WTC11 (cell line): ENCODE measurements at regions not wholly inside any gene's neighbourhood (a gene's known extent, or its start where the extent isn't known, plus 50 kb on each side); places are given as distances from the start of the nearest gene placed in this dataset.

Source experiments
- ATAC-seq: fragments of 200-7000 bp; cut with Tn5 transposase; 2 replicates; pipeline ENCODE4 v1.10.0; 2021; ENCODE audit warnings: mild to moderate bottlenecking, moderate library complexity
- CTCF ChIA-PET: fragments of 300-600 bp; sonication (Branson Sonifier 250); formaldehyde crosslinking; loops from one replicate; lab custom pipeline; 2021; ENCODE audit warnings: antibody characterized with exemption; lab: Charles Lee
- POLR2A ChIA-PET: fragments of 350-600 bp; sonication (Branson Sonifier 250); formaldehyde crosslinking; loops from one replicate; lab custom pipeline; 2021; ENCODE audit warnings: antibody characterized with exemption; lab: Charles Lee
- DNase-seq: peaks from one replicate; pipeline ENCODE4 v3.0.0; 2021; ENCODE audit warnings: low spot score
- H3K27ac Mint-ChIP-seq: 2 replicates; pipeline ENCODE4 v1.8.0; 2021; ENCODE audit warnings: mixed read lengths
- H3K27me3 Mint-ChIP-seq: 2 replicates; pipeline ENCODE4 v1.8.0; 2021; ENCODE audit warnings: low read depth, mild to moderate bottlenecking, moderate library complexity, mixed read lengths
- H3K36me3 Mint-ChIP-seq: 2 replicates; pipeline ENCODE4 v1.8.0; 2021; ENCODE audit warnings: mixed read lengths
- H3K4me1 Mint-ChIP-seq: 2 replicates; pipeline ENCODE4 v1.8.0; 2022; ENCODE audit warnings: mixed read lengths
- H3K4me3 Mint-ChIP-seq: 2 replicates; pipeline ENCODE4 v1.8.0; 2021; ENCODE audit warnings: mild to moderate bottlenecking, moderate library complexity, mixed read lengths
- H3K9me3 Mint-ChIP-seq: 2 replicates; pipeline ENCODE4 v1.8.0; 2021; ENCODE audit warnings: mixed read lengths
- ATF1 ChIP-seq: sonication (generic); formaldehyde crosslinking; IDR thresholded peaks from 2 replicates; pipeline ENCODE4 v1.8.1; 2023; ENCODE audit warnings: mild to moderate bottlenecking, moderate library complexity, missing genetic modification reagents
- ESRRA ChIP-seq: sonication (generic); formaldehyde crosslinking; IDR thresholded peaks from 2 replicates; pipeline ENCODE4 v1.8.1; 2022; ENCODE audit warnings: mild to moderate bottlenecking, missing genetic modification reagents, borderline replicate concordance
- FOXK1 ChIP-seq: sonication (generic); formaldehyde crosslinking; IDR thresholded peaks from 2 replicates; pipeline ENCODE4 v1.8.0; 2022; ENCODE audit warnings: mild to moderate bottlenecking, moderate library complexity, missing genetic modification reagents
- GTF2I ChIP-seq: fragments of 250-450 bp; sonication (Bioruptor Pico); conservative IDR thresholded peaks from 2 replicates; pipeline ENCODE4 v1.4.0; 2021; ENCODE audit warnings: mild to moderate bottlenecking
- KAT7 ChIP-seq: sonication (generic); formaldehyde crosslinking; IDR thresholded peaks from 2 replicates; pipeline ENCODE4 v1.8.1; 2023; ENCODE audit warnings: missing genetic modification reagents, mild to moderate bottlenecking, borderline replicate concordance
- NFATC4 ChIP-seq: fragments of 250-450 bp; sonication (Bioruptor Pico); IDR thresholded peaks from 2 replicates; pipeline ENCODE4 v1.9.0; 2021; ENCODE audit warnings: mild to moderate bottlenecking
- TP53 ChIP-seq: sonication (generic); formaldehyde crosslinking; IDR thresholded peaks from 2 replicates; pipeline ENCODE4 v1.8.1; 2023; ENCODE audit warnings: mild to moderate bottlenecking, missing genetic modification reagents
- USF1 ChIP-seq: sonication (generic); formaldehyde crosslinking; IDR thresholded peaks from 2 replicates; pipeline ENCODE4 v1.8.0; 2022; ENCODE audit warnings: mild to moderate bottlenecking, missing genetic modification reagents
- ZNF219 ChIP-seq: sonication (generic); formaldehyde crosslinking; IDR thresholded peaks from 2 replicates; pipeline ENCODE4 v1.8.0; 2023; ENCODE audit warnings: missing genetic modification reagents, mild to moderate bottlenecking, borderline replicate concordance
- TF ChIP-seq, protein P1 (sequence below): fragments of 250-450 bp; sonication (Bioruptor Pico); IDR thresholded peaks from 2 replicates; pipeline ENCODE4 v1.9.0; 2021; ENCODE audit warnings: mild to moderate bottlenecking
- TF ChIP-seq, protein P2 (sequence below): sonication (generic); formaldehyde crosslinking; conservative IDR thresholded peaks from 2 replicates; pipeline ENCODE4 v1.8.1; 2022; ENCODE audit warnings: mild to moderate bottlenecking, missing genetic modification reagents
- TF ChIP-seq, protein P3 (sequence below): sonication (generic); formaldehyde crosslinking; IDR thresholded peaks from 2 replicates; pipeline ENCODE4 v1.8.1; 2022; ENCODE audit warnings: low read depth, mild to moderate bottlenecking, moderate library complexity, missing genetic modification reagents, borderline replicate concordance
- TF ChIP-seq, protein P4 (sequence below): fragments of 200-600 bp; IDR thresholded peaks from 2 replicates; pipeline ENCODE4 v1.8.0; 2022; ENCODE audit warnings: antibody characterized with exemption

DNA sequence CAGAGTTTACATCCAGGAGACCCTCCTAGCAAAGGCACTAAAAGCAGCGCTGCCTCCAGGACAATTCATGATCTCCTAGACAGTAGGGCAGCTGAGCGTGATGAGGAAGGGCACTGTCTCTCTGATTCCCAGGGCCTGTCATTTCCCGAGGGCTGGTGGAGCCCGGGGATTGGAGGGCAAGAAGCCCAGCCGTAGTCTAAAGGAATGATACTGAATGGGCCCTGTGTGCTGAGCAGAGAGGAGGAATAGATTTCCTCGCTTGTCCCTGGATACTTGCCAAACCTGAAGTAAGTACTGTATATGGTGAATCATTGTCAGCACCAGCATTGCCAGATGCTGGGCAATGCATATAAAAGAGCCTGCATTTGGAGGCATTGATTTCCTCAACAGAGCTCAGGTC lies 88.0 kb upstream of the SLITRK2 start (continued):
- TF ChIP-seq, protein P1, sequence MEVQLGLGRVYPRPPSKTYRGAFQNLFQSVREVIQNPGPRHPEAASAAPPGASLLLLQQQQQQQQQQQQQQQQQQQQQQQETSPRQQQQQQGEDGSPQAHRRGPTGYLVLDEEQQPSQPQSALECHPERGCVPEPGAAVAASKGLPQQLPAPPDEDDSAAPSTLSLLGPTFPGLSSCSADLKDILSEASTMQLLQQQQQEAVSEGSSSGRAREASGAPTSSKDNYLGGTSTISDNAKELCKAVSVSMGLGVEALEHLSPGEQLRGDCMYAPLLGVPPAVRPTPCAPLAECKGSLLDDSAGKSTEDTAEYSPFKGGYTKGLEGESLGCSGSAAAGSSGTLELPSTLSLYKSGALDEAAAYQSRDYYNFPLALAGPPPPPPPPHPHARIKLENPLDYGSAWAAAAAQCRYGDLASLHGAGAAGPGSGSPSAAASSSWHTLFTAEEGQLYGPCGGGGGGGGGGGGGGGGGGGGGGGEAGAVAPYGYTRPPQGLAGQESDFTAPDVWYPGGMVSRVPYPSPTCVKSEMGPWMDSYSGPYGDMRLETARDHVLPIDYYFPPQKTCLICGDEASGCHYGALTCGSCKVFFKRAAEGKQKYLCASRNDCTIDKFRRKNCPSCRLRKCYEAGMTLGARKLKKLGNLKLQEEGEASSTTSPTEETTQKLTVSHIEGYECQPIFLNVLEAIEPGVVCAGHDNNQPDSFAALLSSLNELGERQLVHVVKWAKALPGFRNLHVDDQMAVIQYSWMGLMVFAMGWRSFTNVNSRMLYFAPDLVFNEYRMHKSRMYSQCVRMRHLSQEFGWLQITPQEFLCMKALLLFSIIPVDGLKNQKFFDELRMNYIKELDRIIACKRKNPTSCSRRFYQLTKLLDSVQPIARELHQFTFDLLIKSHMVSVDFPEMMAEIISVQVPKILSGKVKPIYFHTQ, result no peak
- TF ChIP-seq GTF2I (CRISPR knock-in tag), result no peak

GRCh38 chrX:145735036-145735435 lies 82.6 kb upstream of the SLITRK2 start:
- H3K4me1 Mint-ChIP-seq, result no peaks in the 10 kb centered on the region
- H3K9me3 Mint-ChIP-seq, result peaks cover 56% of the 10 kb centered on the region
- peaks cover 3% of the 10 kb centered on the region for H3K27me3 Mint-ChIP-seq
- H3K36me3 Mint-ChIP-seq, result peaks cover 24% of the 10 kb centered on the region
- TF ChIP-seq, protein P2, sequence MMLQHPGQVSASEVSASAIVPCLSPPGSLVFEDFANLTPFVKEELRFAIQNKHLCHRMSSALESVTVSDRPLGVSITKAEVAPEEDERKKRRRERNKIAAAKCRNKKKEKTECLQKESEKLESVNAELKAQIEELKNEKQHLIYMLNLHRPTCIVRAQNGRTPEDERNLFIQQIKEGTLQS (CRISPR knock-in tag), result no peak
- TF ChIP-seq NFATC4 (CRISPR knock-in tag), result no peak
- TF ChIP-seq, protein P3, sequence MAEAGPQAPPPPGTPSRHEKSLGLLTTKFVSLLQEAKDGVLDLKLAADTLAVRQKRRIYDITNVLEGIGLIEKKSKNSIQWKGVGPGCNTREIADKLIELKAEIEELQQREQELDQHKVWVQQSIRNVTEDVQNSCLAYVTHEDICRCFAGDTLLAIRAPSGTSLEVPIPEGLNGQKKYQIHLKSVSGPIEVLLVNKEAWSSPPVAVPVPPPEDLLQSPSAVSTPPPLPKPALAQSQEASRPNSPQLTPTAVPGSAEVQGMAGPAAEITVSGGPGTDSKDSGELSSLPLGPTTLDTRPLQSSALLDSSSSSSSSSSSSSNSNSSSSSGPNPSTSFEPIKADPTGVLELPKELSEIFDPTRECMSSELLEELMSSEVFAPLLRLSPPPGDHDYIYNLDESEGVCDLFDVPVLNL (CRISPR knock-in tag), result no peak
- no peak for TF ChIP-seq TP53 (CRISPR knock-in tag)
- TF ChIP-seq ATF1 (CRISPR knock-in tag), result no peak
- no peak for TF ChIP-seq ZNF219 (CRISPR knock-in tag)
- no peak overlapping the region for H3K27ac Mint-ChIP-seq
- ChIA-PET CTCF (no interaction called here), POLR2A (no interaction called here)
- ATAC-seq (no peak), DNase-seq (no peak)
- H3K4me3 Mint-ChIP-seq, result no peak overlapping the region

GRCh38 chrX:145751943-145752342 lies 65.7 kb upstream of the SLITRK2 start:
- H3K9me3 Mint-ChIP-seq, result peaks cover 54% of the 10 kb centered on the region
- TF ChIP-seq USF1 (CRISPR knock-in tag) (no peak), ESRRA (CRISPR knock-in tag) (no peak), ZNF219 (CRISPR knock-in tag) (no peak), GTF2I (CRISPR knock-in tag) (no peak), KAT7 (CRISPR knock-in tag) (no peak), FOXK1 (CRISPR knock-in tag) (no peak)
- TF ChIP-seq, protein P4, sequence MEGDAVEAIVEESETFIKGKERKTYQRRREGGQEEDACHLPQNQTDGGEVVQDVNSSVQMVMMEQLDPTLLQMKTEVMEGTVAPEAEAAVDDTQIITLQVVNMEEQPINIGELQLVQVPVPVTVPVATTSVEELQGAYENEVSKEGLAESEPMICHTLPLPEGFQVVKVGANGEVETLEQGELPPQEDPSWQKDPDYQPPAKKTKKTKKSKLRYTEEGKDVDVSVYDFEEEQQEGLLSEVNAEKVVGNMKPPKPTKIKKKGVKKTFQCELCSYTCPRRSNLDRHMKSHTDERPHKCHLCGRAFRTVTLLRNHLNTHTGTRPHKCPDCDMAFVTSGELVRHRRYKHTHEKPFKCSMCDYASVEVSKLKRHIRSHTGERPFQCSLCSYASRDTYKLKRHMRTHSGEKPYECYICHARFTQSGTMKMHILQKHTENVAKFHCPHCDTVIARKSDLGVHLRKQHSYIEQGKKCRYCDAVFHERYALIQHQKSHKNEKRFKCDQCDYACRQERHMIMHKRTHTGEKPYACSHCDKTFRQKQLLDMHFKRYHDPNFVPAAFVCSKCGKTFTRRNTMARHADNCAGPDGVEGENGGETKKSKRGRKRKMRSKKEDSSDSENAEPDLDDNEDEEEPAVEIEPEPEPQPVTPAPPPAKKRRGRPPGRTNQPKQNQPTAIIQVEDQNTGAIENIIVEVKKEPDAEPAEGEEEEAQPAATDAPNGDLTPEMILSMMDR, result no peak
- DNase-seq (no peak), ATAC-seq (no peak)
- CTCF ChIA-PET, result no interaction called here
- H3K36me3 Mint-ChIP-seq, result peaks cover 25% of the 10 kb centered on the region
- H3K27ac Mint-ChIP-seq, result no peak overlapping the region
- H3K4me1 Mint-ChIP-seq, result no peaks in the 10 kb centered on the region
- no peaks in the 10 kb centered on the region for H3K27me3 Mint-ChIP-seq
- no peak overlapping the region for H3K4me3 Mint-ChIP-seq
- POLR2A ChIA-PET, result no interaction called here
